Epithelial cell of proximal tubule (primary cell): ENCODE measurements at regions not wholly inside any gene's neighbourhood (a gene's known extent, or its start where the extent isn't known, plus 50 kb on each side); places are given as distances from the start of the nearest gene placed in this dataset.

Experiments used
- DNase-seq: peaks from one replicate; pipeline ENCODE4 v3.0.0-alpha.2; 2011; ENCODE audit warnings: low read depth
- H3K4me3 ChIP-seq: 2 replicates; pipeline ENCODE4 v1.5.1; 2011; ENCODE audit warnings: low read depth, mild to moderate bottlenecking, low read length
- TF ChIP-seq, protein P1 (sequence below): conservative IDR thresholded peaks from 2 replicates; pipeline ENCODE4 v1.5.1; 2012; ENCODE audit warnings: low read depth, mild to moderate bottlenecking, low read length

GRCh38 chr12:4169531-4169930 is 104.0 kb upstream of the CCND2 start:
- H3K4me3 ChIP-seq = no peak overlapping the region
- DNase-seq = no peak
- TF ChIP-seq, protein P1, sequence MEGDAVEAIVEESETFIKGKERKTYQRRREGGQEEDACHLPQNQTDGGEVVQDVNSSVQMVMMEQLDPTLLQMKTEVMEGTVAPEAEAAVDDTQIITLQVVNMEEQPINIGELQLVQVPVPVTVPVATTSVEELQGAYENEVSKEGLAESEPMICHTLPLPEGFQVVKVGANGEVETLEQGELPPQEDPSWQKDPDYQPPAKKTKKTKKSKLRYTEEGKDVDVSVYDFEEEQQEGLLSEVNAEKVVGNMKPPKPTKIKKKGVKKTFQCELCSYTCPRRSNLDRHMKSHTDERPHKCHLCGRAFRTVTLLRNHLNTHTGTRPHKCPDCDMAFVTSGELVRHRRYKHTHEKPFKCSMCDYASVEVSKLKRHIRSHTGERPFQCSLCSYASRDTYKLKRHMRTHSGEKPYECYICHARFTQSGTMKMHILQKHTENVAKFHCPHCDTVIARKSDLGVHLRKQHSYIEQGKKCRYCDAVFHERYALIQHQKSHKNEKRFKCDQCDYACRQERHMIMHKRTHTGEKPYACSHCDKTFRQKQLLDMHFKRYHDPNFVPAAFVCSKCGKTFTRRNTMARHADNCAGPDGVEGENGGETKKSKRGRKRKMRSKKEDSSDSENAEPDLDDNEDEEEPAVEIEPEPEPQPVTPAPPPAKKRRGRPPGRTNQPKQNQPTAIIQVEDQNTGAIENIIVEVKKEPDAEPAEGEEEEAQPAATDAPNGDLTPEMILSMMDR = no peak

DNA sequence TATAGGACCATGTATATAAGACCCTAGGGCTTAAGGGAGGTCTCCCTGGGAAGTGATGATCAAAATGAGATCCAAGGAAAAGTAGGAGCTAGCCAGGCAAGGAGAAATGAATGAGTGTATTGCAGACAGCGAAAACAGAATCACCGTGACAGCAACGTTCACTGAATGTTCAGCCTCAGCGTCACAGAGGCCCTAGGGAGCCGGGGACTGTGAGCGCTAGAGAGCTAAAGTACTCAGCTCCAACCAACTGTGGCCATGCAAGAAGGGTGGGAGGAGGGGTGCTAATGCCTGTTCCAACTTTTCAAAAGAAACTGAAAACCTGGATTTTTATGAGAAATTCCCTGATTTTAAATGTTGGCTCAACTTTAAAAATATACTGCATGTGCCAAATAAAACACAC is 105.5 kb upstream of the CCND2 start:
- TF ChIP-seq, protein P1 = no peak
- DNase-seq = no peak

DNA sequence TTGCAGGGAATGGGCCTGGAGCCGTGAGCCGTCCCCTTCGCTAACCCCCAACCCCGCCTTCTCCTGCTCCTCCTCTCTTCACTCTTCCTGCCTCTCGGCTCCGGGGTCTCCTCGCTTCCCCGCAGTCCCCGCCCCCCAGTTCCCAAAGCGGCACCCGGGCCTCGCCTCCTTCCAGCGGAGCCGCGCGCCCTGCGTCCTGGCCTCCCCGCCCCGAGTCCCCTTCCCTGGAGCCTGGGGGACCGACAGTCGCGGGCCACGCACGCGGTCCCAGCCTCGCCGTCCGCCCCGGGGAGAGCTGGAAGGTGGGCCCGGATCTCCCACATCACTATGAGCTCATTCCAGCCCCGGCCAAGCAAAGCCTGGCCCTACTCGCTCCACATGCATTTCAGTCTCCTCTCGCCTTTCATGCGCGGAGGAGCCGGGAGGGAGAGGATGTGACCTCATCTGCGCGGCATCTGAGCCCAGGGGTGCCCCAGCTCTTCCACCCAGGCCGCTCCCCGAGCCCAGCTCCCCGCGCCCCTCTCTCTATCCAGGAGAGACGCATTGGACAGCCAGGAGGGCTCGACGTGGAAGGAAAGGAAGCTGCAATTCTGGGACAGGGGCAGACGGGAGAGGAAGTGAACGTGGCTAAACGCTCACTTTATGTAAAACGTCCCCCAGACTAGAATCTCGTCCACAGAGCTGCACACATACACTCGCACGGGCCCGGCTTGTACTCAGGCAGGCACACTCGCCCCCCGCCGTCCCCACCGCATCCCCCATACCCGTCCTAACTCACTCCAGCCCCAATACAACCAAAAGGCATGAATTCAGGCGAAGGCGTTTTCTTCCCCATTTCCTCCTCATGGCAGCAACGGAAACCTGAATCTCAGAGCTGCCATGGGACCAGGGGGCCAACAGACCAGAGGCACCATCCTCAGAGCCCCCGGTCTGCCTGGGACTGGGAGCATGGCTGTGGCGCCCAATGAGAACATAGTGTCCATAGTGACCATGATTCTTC is 108.7 kb upstream of the CCND2 start:
- no peak for DNase-seq
- H3K4me3 ChIP-seq = peak overlapping the region; percentile 56
- TF ChIP-seq, protein P1 = no peak

More for the DNA sequence above, 105.5 kb upstream of the CCND2 start:
- no peak overlapping the region for H3K4me3 ChIP-seq

DNA sequence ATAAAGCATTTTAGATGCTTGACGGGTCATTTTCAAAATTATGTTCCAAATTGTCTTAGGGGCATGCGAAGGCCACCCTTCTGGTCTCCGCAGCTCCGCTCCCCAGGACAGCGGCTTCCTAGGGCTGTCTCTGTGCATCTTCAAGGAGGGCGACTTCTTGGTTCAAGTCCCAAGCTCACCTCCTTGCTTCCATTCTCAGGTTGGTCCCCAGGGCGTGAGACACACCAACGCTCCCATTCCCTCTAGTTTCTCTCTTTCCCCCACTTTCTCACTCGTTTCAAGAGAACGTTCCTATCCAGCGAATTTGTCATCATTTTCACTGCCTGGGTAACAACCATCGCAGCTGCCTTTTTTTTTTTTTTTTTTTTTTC is 109.4 kb upstream of the CCND2 start:
- DNase-seq = no peak
- peak overlapping the region; percentile 56 for H3K4me3 ChIP-seq

GRCh38 chr12:4161718-4162117 is 111.8 kb upstream of the CCND2 start:
- TF ChIP-seq, protein P1 = no peak
- DNase-seq = no peak
- no peak overlapping the region for H3K4me3 ChIP-seq

More for the DNA sequence above, 109.4 kb upstream of the CCND2 start:
- TF ChIP-seq, protein P1 = no peak

- TF ChIP-seq, protein P1 = no peak
- no peak for DNase-seq
- H3K4me3 ChIP-seq = no peak overlapping the region
These were observed 113.1 kb upstream of the CCND2 start for GRCh38 chr12:4160314-4161040.
